AG10803 (cell line): ENCODE measurements at regions not wholly inside any gene's neighbourhood (a gene's known extent, or its start where the extent isn't known, plus 50 kb on each side); places are given as distances from the start of the nearest gene placed in this dataset.

Source experiments
- DNase-seq: peaks from one replicate; pipeline ENCODE4 v3.0.0; 2010; ENCODE audit warnings: low read depth
- H3K4me3 ChIP-seq: 2 replicates; pipeline ENCODE4 v1.5.1; 2011; ENCODE audit warnings: mild to moderate bottlenecking, low read length, control low read depth
- CTCF ChIP-seq: conservative IDR thresholded peaks from 2 replicates; pipeline ENCODE4 v1.5.1; 2011; ENCODE audit warnings: mild to moderate bottlenecking, low read length, control low read depth, inconsistent platforms

GRCh38 chr17:71035226-71035625 is 865.9 kb downstream of the KCNJ2 start:
- H3K4me3 ChIP-seq: no peak overlapping the region
- TF ChIP-seq CTCF: no peak
- DNase-seq: no peak

- DNase-seq: no peak
- no peak for TF ChIP-seq CTCF
- H3K4me3 ChIP-seq: no peak overlapping the region
These were observed 868.1 kb downstream of the KCNJ2 start for GRCh38 chr17:71037386-71037785.

- no peak for DNase-seq
- TF ChIP-seq CTCF: no peak
These were observed 870.1 kb downstream of the KCNJ2 start for GRCh38 chr17:71039391-71039790.

GRCh38 chr17:71052971-71053370 is 883.6 kb downstream of the KCNJ2 start:
- H3K4me3 ChIP-seq: no peak overlapping the region
- TF ChIP-seq CTCF: no peak
- DNase-seq: no peak

More at GRCh38 chr17:71039391-71039790, 870.1 kb downstream of the KCNJ2 start:
- no peak overlapping the region for H3K4me3 ChIP-seq

- TF ChIP-seq CTCF: no peak
- no peak for DNase-seq
- no peak overlapping the region for H3K4me3 ChIP-seq
These were observed 885.8 kb downstream of the KCNJ2 start for GRCh38 chr17:71055128-71055527.

GRCh38 chr17:71057448-71057847 is 888.1 kb downstream of the KCNJ2 start:
- DNase-seq: peak; percentile 21
- H3K4me3 ChIP-seq: no peak overlapping the region
- TF ChIP-seq CTCF: no peak

- TF ChIP-seq CTCF: no peak
- DNase-seq: no peak
- no peak overlapping the region for H3K4me3 ChIP-seq
These were observed 888.6 kb downstream of the KCNJ2 start for GRCh38 chr17:71057938-71058337.
